NCI-H82 treated with DMSO at 0.1 percent for 48 hours (cell line): ENCODE measurements at regions not wholly inside any gene's neighbourhood (a gene's known extent, or its start where the extent isn't known, plus 50 kb on each side); places are given as distances from the start of the nearest gene placed in this dataset.

Source experiments
- DNase-seq: peaks from one replicate; lab custom pipeline; 2025; ENCODE audit not compliant: unreplicated experiment; lab: John Stamatoyannopoulos, UW

DNA sequence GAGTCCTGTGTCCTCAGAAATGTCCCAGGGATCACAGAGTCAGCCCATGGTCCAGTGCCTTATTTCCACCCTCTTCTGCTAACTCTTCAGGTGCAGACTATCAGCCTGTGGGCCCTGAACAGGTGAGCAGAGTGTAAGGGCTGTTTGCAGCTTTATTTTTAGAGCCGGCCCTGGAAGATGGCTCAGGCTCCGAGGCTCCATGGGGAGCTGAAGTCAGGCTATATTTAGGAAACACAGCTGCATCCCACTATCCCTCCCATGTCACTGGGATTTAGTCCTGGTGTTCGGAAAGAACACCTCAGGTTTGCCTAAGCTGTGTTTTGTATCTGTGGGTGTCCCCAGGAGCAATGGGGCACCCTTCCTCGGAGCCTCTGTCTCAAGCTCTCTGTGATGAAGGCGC lies 126.9 kb downstream of the RPS24 start:
- no peak for DNase-seq

DNA sequence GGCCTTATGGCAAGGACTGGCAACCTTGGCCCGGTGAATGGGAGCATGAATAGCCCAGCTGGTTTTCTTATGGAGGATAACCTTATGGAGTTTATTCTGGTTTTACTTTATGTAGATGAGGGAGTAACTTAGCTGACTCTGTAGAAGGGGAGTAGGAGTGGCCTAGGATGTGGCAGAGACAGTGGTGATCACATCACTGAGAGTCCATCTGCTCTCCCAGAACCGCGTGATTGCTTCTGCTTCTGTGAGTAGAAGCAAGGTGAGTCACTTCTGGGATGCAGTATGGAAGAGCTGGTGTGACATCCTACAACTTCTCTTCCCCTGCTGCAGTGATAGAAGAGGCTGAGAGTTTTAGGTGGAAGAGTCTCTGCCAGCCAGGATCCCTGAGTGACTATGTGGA lies 129.2 kb downstream of the RPS24 start:
- no peak for DNase-seq

DNA sequence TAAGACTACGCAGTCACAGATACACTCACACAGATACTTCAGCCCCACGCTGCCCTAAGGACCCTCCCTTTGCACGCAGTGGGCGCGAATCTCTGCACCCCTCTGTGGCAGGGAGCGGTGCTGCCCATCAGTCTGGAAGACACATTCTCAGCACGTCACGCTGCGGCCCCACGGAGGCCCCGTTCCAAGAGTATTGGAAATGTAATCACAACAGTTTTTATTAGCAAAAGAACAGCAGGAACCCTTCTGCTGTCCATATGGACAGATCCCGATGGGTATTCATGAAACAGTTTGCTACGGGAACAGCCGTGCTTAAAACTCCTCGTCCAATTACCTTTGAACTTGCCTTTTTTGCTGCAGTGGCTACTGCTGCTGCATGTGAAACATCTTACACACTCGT lies 131.0 kb downstream of the RPS24 start:
- no peak for DNase-seq

DNA sequence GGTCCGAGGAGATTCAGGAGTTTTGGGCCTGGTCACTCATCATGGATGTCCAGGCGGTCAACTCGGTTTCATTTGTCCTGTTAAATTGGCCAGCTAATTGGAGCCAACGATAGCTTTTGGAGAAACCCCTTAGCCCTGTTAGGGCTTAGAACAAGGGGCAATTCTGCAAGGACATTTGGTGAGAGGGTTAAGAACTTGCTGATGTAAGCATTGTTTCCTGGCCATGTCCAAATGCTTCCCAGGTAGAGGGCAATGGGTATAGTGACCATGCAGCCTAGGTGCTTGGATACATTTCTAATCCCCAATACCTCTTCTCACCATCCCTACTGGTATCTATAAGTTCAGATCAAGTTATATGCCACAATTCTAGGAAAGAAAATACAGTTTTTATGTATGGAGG lies 131.5 kb downstream of the RPS24 start:
- no peak for DNase-seq

DNA sequence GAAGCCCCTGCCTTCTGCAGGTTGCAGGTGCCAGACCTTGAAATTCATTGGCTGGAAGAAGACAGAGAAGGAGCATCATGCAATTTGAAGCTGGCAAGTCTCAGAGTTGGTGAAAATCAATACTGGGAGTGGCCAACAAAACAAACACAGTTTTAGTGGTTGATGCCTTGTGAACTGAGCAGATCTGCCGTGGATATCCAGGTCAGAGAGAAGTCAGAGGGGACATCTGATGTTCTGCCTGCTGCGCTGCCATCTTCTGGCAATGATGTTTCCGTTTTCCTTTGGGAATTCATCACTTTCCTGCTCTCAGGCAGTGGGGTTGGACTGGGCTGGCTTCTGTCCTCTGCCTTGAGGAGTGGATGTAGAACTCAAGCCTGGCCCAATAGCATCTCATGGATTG lies 132.0 kb downstream of the RPS24 start:
- DNase-seq: peak; percentile 41

DNA sequence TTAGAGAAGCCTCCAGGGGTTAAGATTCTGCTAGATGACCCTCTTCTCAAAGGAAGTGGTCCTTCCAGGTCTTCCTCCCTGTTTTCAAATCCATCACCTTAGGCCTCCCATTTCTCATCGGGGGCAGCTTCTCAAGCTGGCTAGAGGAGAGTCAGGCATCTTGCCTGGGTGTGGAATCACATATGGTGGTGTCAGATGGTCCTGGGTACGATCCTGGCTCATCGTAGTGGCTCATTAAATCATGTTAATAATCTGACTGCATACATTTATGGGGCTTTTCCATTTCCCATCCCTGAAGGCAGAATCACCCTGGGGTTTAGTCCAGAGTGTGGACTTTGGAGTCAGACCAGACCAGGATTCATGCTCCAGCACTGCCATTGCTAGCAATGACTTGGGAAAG lies 132.6 kb downstream of the RPS24 start:
- no peak for DNase-seq

DNA sequence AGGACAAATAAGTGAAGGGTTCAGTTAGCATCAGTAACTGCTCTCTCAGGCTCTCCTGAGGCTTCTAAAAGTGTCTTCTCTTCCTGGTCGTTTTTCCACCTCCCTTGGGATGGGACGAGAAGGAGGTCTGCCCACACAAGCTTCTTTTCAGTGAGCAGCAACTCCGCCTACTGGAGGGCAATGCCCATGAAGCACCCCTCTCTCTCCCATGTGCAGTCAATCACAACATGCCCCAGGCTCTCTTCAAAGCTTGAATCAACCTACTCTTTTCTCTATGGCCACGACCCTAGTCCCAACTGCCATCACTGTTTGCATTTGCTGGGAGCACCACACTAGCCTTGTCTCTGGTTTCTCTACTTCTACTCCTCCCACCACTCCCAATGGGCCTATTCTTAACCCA lies 135.6 kb downstream of the RPS24 start:
- DNase-seq: no peak

DNA sequence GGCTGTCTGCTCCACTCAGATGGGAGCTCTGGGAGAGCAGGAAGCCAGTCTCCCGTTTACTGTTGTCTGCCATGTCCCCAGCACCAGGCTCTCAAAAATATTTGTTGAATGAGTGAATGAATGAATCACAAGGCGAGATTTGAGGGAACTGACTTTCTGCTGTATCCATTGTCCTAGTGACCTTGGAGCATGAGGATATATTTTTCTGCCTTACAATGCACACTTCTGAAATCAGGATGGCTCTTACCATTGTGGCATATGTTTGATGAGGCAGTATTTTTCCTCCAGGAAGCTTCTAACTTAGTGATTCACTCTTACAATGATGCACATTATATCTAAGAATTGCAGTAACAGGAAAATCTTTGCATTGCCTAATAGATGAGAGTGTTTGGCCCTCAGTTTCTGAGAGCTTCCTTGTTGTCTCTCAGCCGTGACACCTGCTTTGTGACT lies 136.4 kb downstream of the RPS24 start:
- no peak for DNase-seq

DNA sequence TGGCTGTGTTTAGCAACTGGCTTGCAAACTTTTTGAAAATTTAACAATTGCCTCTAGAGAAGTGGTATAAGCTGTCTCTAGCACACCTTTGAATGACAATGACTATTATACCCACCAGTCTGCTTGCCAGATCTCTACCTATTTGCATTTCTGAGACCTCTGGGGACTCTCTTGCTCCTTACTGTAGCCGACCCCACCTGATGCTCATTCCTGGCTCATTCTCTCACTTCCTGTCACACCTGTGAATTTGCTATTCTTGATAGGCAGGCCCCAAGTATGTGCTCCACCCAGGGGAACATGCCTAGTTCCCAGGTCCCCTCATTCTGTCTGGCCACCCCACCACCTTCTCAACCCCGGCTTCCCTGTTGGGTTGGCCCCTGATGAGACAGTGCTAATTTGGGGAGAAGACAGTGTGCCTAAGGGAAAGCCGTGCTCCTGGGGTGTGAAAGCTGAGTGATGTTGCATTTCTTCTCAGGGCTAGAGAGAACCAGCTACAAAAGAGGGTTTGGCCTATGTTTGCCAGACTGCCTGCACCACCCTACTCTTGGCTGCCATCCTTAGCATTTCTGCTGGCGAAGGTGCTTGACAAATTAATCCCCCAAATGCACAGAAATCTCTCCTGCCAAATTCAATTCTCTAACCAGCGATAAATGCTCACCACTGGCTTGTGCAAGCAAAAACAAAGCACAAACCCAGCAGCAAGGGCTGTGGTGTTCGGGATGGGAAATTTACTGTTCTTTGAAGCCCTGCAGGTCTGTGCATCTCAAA lies 138.2 kb downstream of the RPS24 start:
- DNase-seq: no peak

DNA sequence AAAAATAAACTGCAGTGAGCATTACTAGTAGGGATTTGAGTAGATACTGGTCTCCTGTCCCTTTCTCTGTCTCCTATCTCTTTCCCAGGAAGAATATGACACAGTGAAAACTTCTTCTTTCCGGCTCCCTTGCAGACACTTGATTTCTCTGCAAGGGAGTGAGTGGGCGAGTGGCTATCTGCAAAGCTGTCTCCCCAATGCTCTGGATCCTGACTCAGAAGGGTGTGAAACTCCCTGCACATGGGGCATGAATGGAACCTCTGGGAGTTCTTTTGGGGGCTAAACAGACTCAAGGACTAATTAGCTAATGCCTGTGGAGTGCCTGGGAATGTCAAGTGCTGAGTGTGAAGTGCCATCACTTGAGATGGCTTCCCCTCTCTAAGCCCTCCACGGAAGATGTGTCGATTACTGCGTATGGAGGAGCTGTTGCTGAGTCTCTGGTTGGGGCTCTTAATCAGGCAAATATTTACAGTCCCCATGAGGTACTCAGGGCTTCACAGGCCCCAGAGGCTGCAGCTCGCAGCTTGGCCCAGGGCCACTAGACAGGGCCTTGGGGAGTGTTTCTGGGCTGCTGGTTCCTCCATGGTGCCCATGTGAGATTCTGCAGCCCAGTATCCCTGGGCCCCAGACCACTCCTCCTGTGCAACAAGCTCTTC lies 139.8 kb downstream of the RPS24 start:
- no peak for DNase-seq

DNA sequence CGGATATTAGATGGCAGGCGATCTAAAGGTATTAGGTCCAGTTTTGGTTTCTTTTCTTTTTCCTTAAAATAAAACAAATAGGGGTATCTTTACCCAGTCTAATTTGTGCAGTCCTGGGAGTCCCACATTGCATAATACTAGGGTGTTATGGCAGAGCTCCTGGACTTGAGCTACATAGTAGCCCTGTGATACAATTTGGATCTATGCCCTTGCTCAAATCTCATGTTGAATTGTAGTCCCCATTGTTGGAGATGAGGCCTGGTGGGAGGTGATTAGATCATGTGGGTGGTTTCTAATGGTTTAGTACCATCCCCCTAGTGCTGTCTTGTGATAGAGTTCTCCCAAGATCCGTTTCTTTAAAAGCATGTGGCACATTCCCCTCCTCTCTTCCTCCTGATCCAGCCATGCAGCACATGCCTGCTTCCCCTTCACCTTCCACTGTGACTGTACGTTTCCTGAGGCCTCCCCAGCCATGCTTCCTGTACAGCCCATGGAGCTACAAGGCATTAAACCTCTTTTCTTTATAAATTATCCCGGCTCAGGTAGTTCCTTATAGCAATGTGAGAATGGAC lies 141.9 kb downstream of the RPS24 start:
- DNase-seq: no peak

DNA sequence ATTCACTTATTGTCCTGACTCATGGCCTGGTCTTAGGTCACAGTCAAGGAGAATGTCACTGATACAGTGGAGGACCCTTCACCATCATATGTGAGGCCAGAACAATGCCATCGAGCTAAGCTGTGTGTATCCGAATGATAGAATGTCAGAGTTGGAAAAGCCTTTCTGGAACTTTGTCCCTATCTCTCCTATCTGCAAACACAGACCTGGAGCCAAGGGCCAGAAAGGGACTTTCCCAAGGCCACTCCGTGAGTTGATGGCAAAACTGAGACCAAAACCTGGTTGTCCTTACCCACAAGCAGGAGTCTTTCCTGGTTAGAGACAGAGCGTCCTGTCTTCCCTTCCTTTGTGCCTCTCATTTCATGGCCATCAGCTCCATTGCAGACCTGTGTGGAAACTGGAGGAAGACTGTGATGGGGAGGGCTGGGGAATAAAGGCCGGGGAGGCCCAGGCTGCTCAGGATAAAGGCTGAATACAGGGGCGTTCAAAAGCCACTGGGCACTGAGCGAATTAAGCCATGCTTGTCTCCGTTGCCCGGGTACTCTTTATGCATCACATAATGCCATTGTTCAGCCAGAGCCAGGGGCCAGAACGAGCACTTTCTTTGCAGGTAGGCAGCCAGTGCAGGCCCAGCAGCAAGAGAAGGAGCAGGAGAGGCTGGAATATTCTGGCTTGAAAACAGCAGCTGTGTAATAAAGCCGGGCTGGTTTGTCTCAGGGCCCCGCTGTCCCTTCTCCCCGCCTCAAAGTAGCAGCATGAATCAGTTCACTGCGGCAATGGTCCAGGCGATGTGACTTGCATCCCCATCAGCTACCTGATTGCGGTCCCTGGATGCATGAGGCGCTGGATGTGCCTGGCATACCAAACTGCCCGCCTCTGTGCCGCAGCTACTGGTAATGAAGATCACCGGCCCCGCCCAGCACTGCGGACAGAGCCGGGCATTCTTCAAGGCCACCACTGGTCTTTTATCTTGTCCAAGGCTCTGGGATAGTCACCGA lies 143.0 kb downstream of the RPS24 start:
- no peak for DNase-seq

DNA sequence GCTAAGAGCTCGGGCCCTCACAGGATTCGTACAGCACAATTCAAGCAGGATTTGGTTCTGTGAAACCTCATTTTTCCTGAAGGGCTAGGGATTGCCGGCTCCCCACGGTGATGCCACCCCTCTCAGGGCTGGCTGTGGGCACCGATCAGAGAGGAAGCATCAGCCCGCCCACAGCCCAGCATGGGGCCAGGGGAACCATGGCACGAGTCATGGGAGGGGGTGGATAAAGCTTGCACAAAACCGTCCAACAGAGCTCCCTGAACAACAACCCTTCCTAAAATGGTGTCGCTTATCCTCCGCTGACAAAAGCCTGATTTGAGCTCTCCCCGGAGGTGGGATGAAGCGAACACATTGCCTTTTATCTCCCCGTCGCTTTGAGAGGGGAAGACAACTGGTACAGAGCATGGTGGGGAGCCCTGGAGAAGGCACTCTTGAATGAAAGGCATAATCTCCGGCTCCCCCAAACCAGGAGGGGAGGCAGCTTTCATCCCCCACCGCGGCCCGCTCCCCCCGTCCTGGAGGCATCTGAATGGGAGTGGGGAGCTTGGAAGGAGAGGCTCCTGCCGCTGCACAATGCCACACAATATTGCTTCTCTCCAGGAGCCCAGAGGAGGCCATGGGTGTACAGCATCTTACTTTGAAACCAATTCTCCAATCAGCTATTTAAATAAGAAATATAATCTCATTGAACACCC lies 144.0 kb downstream of the RPS24 start:
- no peak for DNase-seq

DNA sequence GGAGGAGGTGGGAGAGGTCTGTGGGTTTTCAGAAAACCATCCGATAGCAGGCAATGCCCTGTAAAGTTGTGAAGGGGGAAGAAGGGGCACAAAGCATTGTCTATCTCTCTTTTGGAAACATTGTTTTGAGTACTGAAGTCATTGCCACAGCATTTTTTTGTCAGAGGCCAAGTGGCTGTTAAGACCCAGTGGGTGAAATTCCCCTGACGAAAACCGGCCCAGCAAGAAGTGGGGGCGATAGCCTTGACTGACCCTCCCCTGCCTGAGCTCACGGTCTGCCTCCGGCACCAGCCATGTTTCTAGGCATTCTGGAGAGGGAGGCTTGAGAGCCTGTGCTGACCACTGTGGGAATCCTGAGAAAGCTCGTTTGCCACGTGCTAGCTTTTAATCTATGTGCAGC lies 144.7 kb downstream of the RPS24 start:
- DNase-seq: no peak

DNA sequence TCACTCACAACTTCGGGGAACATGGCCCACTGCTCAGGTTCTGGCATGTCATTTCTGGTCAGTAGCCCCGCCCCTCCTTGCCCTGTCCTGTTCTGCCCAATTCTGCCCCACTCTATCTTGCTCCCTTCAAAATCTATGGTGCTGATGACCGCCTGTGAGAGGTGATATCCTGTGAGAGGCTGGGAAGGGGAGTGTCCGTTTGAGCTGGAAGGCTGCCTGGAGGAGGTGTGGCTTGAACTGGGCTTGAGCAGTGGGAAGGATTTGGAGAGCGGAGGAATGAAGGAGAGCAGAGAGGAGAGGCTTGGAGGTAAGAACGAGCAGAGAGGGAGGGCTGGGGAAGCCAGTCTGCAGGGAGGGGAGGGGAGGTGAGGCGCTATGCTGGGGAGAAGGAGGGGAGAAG lies 145.3 kb downstream of the RPS24 start:
- no peak for DNase-seq

DNA sequence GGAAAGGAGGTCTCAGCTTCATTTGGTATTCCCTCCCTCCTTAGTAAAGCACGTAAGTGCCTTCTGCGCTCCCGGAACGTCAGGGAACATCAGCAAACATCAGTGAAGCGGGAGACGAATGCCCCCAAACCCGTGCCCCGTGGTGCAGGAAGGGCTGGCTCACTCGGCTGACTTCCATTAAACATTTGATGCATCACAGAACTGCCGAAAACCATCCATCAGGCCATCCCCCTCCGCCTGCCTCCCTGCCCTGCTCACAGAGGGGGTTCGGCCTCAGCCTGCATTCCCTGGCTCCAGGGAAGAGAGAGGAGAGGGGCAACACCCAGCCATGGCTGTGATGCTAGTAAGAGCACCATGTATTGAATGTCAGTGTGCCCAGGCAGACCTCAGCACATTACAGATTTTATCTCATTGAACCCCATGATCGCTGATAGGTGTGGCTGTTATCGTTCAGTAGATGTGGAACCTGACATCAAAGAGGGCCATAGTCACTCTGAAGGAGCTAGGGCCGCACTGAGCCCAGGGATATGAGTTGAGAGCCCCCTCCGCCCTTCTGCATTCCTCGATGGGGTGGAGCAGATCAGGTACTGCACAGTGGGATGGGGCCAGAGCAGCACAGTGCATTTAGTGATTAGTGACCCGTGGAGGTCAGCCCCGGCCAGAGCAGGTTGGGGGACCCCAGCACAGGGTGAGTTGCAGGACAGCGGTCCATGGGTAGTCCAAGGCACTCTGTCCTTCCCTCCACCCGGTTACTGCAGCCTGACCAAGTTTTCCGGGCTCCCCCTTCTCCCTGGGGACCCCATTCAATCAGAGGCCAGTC lies 146.4 kb downstream of the RPS24 start:
- no peak for DNase-seq

DNA sequence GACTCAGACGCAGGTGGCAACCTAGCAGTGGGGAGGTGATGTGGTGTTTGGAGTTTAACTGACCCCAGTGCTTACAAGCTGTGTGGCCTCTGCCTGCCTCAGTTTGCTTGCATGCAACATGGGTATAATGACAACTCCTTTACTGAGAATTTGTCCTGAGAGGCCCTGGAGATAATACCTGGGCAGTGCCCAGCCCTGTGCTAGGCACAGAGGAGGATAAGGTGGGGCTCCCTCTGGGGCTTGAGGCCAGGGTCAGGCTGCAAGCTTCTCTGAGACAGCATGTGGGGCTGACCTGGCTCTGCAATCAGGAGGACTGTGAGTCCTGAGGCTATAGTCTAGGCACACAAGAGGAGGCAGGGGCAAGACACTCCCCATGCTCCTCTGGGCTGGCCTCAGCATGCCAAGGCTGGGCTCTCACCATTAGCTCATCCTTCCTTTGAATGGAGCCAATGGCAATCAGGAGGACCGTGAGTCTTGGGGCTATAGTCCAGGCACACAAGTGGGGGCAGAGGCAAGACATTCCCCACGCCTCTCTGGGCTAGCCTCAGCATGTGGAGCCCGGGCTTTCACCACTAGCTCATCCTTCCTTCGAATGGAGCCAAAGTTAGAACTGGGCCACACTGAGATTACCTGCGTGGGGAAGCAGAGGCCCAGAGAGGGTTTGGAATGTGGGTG lies 147.9 kb downstream of the RPS24 start:
- DNase-seq: no peak

DNA sequence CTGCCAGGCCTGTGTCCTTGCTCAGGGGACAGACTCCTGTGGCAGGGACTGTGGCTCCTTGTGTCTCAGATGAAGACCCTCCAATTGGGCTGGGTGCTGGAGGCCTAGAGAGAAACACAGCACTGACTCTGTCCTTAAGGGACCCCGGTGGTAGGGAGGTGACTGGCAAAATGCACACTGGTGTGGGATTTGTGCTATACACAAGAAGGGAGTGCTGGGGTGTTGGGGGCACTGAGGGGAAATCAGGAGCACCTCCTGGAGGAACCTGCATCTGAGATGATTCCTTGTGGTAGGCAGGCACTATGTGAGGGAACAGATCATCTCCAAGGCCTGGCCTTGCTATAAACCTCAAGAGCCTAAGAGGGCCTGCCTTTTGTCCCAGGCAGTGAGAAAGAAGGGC lies 149.2 kb downstream of the RPS24 start:
- no peak for DNase-seq
